Glomerular endothelial cell (primary cell): ENCODE measurements at regions not wholly inside any gene's neighbourhood (a gene's known extent, or its start where the extent isn't known, plus 50 kb on each side); places are given as distances from the start of the nearest gene placed in this dataset.
"Not testable (repeated sequence)": the region's sequence is repeated elsewhere in the genome, so short reads cannot be mapped to it uniquely, and the experiment has no call there.

Source experiments
- DNase-seq: peaks from one replicate; pipeline ENCODE4 v3.0.0-alpha.2; 2011; ENCODE audit warnings: low read depth, low spot score; ENCODE audit errors: extremely low read depth

- DNase-seq, result not testable (repeated sequence)
These were observed 63.6 kb upstream of the CEP162 start for GRCh38 chr6:84291033-84291432.

DNA sequence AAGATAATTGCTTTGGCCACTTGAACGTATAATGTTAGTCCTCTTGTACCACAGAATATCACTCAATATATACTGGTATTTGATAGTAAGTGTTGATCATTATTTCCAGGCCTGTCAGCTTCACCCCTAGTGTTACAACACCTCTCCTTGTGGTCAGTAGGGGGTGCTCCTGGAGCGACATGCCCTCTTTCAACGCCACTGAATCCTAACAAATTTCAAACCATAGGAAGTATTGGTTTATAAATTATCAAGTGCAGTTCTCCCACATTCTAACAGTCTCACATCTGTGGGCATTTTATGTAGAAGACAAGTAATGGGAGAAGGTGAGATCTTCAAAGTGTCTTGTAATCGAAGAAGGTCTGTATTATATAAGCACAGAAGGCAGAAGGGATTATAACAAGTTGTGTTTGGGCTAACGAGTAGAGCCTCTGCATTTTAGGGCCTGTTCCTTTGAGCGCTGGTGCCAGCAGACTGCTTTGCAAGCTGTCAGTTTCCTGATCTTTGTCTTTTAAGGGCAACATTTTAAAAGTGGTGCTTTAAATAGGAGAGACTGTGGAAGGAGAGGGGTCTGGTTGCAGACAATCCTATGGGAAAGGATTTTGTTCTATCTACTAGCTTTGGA, 57.1 kb upstream of the CEP162 start:
- no peak for DNase-seq

DNA sequence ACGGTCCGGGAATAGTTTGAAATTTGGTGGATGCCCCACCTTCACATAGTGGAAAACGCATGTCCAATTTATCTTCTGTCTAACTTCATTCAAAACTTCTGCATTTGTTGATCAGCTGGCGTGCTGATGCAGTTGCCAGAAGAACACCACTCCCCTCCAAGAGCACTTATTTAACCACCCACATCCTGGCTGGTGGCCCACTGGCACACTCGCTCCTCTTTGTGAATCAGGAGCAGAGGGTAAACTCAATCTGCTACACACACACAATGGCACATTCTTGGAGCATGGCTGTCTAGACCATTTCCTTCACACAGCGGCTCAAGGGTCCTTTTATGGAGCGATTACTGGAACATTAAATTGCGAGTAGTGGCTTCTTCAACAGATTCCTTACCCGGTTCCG, 55.1 kb upstream of the CEP162 start:
- DNase-seq, result no peak

GRCh38 chr6:84280639-84281038, 53.2 kb upstream of the CEP162 start:
- no peak for DNase-seq

- no peak for DNase-seq
These were observed 52.6 kb upstream of the CEP162 start for GRCh38 chr6:84280030-84280429.

- no peak for DNase-seq
These were observed 51.0 kb upstream of the CEP162 start for GRCh38 chr6:84278321-84278998.
